ENCODE measurements at regions not wholly inside any gene's neighbourhood (a gene's known extent, or its start where the extent isn't known, plus 50 kb on each side); places are given as distances from the start of the nearest gene placed in this dataset.
"Not testable (repeated sequence)": the region's sequence is repeated elsewhere in the genome, so short reads cannot be mapped to it uniquely, and the experiment has no call there.

- DNase-seq (ENCODE audit: low read depth in 2 of 2) = no peak
- TF ChIP-seq CTCF (IDR thresholded peaks at IDR 0.05; ENCODE audit: low read depth, low read length) = no peak
- H3K4me3 ChIP-seq (replicated peaks in 1 of 2; ENCODE audit: low read depth in 2 of 2, low read length in 2 of 2) = no peak overlapping the region
These were observed 60.2 kb downstream of the LSMEM1 start for GRCh38 chr7:112540839-112541577.

GRCh38 chr7:112546723-112547513, 66.1 kb downstream of the LSMEM1 start:
- no peak overlapping the region for H3K4me3 ChIP-seq (replicated peaks in 1 of 2; ENCODE audit: low read depth in 2 of 2, low read length in 2 of 2)
- no peak for TF ChIP-seq CTCF (IDR thresholded peaks at IDR 0.05; ENCODE audit: low read depth, low read length)
- DNase-seq (ENCODE audit: low read depth in 2 of 2) = peak in 1 of 2 donors; percentile 17

GRCh38 chr7:112547916-112548315, 67.1 kb downstream of the LSMEM1 start:
- peak in 1 of 2 donors; percentile 49 for DNase-seq (ENCODE audit: low read depth in 2 of 2)
- no peak overlapping the region for H3K4me3 ChIP-seq (replicated peaks in 1 of 2; ENCODE audit: low read depth in 2 of 2, low read length in 2 of 2)
- TF ChIP-seq CTCF (IDR thresholded peaks at IDR 0.05; ENCODE audit: low read depth, low read length) = no peak

GRCh38 chr7:112550468-112551060, 69.8 kb downstream of the LSMEM1 start:
- DNase-seq (ENCODE audit: low read depth in 2 of 2) = peak; percentile 82 to 86
- TF ChIP-seq CTCF (IDR thresholded peaks at IDR 0.05; ENCODE audit: low read depth, low read length) = peak; percentile 95

GRCh38 chr7:112551521-112551920, 70.7 kb downstream of the LSMEM1 start:
- not testable (repeated sequence) for DNase-seq (ENCODE audit: low read depth in 2 of 2); H3K4me3 ChIP-seq (replicated peaks in 1 of 2; ENCODE audit: low read depth in 2 of 2, low read length in 2 of 2)

More at GRCh38 chr7:112550468-112551060, 69.8 kb downstream of the LSMEM1 start:
- H3K4me3 ChIP-seq (replicated peaks in 1 of 2; ENCODE audit: low read depth in 2 of 2, low read length in 2 of 2) = no peak overlapping the region

- peak in 1 of 2 donors; percentile 5 for DNase-seq (ENCODE audit: low read depth in 2 of 2)
- TF ChIP-seq CTCF (IDR thresholded peaks at IDR 0.05; ENCODE audit: low read depth, low read length) = peak; percentile 27
- H3K4me3 ChIP-seq (replicated peaks in 1 of 2; ENCODE audit: low read depth in 2 of 2, low read length in 2 of 2) = no peak overlapping the region
These were observed 73.8 kb downstream of the LSMEM1 start for GRCh38 chr7:112554591-112554990.

GRCh38 chr7:112556633-112557032, 75.8 kb downstream of the LSMEM1 start:
- H3K4me3 ChIP-seq (replicated peaks in 1 of 2; ENCODE audit: low read depth in 2 of 2, low read length in 2 of 2) = no peak overlapping the region
- DNase-seq (ENCODE audit: low read depth in 2 of 2) = peak in 1 of 2 donors; percentile 47
- TF ChIP-seq CTCF (IDR thresholded peaks at IDR 0.05; ENCODE audit: low read depth, low read length) = no peak

All from cardiac fibroblast (primary cell).